H9 (cell line): ENCODE measurements at regions not wholly inside any gene's neighbourhood (a gene's known extent, or its start where the extent isn't known, plus 50 kb on each side); places are given as distances from the start of the nearest gene placed in this dataset.

ENCODE experiments used
- DNase-seq: peaks from one replicate; pipeline ENCODE4 v3.0.0-alpha.2; 2017
- H2AFZ ChIP-seq: one replicate; pipeline ENCODE4 v1.6.1; 2013; ENCODE audit warnings: mild to moderate bottlenecking, low read length, control low read depth, moderate library complexity
- H2AK5ac ChIP-seq: 2 replicates; pipeline ENCODE4 v1.6.1; 2013; ENCODE audit warnings: low read length, control low read depth, mixed read lengths; ENCODE audit not compliant: insufficient read length
- H2BK120ac ChIP-seq: one replicate; pipeline ENCODE4 v1.6.1; 2013; ENCODE audit warnings: low read depth, mild to moderate bottlenecking, low read length, control low read depth, inconsistent platforms; ENCODE audit not compliant: poor library complexity, severe bottlenecking
- H2BK12ac ChIP-seq: 2 replicates; pipeline ENCODE4 v1.6.1; 2013; ENCODE audit warnings: low read length, control low read depth, mixed read lengths, low read depth; ENCODE audit not compliant: insufficient read length
- H2BK15ac ChIP-seq: 2 replicates; pipeline ENCODE4 v1.6.1; 2013; ENCODE audit warnings: low read depth, low read length, control low read depth
- H2BK20ac ChIP-seq: one replicate; pipeline ENCODE4 v1.6.1; 2013; ENCODE audit warnings: low read depth, mild to moderate bottlenecking, low read length, control low read depth, inconsistent platforms; ENCODE audit not compliant: poor library complexity, severe bottlenecking
- H2BK5ac ChIP-seq: 2 replicates; pipeline ENCODE4 v1.6.1; 2013; ENCODE audit warnings: low read length, control low read depth, mixed read lengths; ENCODE audit not compliant: insufficient read length
- H3K14ac ChIP-seq: 2 replicates; pipeline ENCODE4 v1.6.1; 2013; ENCODE audit warnings: low read length, control low read depth; ENCODE audit not compliant: insufficient read depth
- H3K18ac ChIP-seq: 2 replicates; pipeline ENCODE4 v1.6.1; 2013; ENCODE audit warnings: low read depth, mild to moderate bottlenecking, mixed read lengths, low read length, control low read depth; ENCODE audit not compliant: insufficient read length
- H3K23ac ChIP-seq: 2 replicates; pipeline ENCODE4 v1.6.1; 2013; ENCODE audit warnings: low read length, control low read depth, mixed read lengths, low read depth; ENCODE audit not compliant: insufficient read length
- H3K23me2 ChIP-seq: 2 replicates; pipeline ENCODE4 v1.6.1; 2013; ENCODE audit warnings: low read depth, mild to moderate bottlenecking, mixed read lengths, low read length, control low read depth; ENCODE audit not compliant: insufficient read length, poor library complexity, severe bottlenecking
- H3K27ac ChIP-seq: 2 replicates; pipeline ENCODE4 v1.5.1; 2013; ENCODE audit warnings: low read length, control low read depth, mixed read lengths, low read depth; ENCODE audit not compliant: insufficient read length
- H3K27me3 ChIP-seq: 2 replicates; pipeline ENCODE4 v1.6.1; 2013; ENCODE audit warnings: low read length, control low read depth, inconsistent platforms; ENCODE audit not compliant: insufficient read depth
- H3K4ac ChIP-seq: 2 replicates; pipeline ENCODE4 v1.6.1; 2013; ENCODE audit warnings: low read depth, mild to moderate bottlenecking, control low read depth, inconsistent platforms, low read length, moderate library complexity
- H3K4me1 ChIP-seq: 2 replicates; pipeline ENCODE4 v1.6.1; 2013; ENCODE audit warnings: low read length, control low read depth, inconsistent platforms; ENCODE audit not compliant: insufficient read depth
- H3K4me2 ChIP-seq: 2 replicates; pipeline ENCODE4 v1.6.1; 2013; ENCODE audit warnings: low read length, control low read depth, mixed read lengths; ENCODE audit not compliant: insufficient read length, insufficient read depth
- H3K56ac ChIP-seq: 2 replicates; pipeline ENCODE4 v1.6.1; 2013; ENCODE audit warnings: low read depth, mild to moderate bottlenecking, mixed read lengths, low read length, control low read depth; ENCODE audit not compliant: insufficient read length
- H3K79me1 ChIP-seq: 2 replicates; pipeline ENCODE4 v1.6.1; 2013; ENCODE audit warnings: low read depth, mild to moderate bottlenecking, moderate library complexity, low read length, control low read depth, inconsistent platforms; ENCODE audit not compliant: insufficient read depth, poor library complexity, severe bottlenecking
- H3K79me2 ChIP-seq: 2 replicates; pipeline ENCODE4 v1.6.1; 2013; ENCODE audit warnings: low read length, control low read depth, inconsistent platforms; ENCODE audit not compliant: insufficient read depth
- H3K9ac ChIP-seq: 2 replicates; pipeline ENCODE4 v1.6.1; 2013; ENCODE audit warnings: low read length, control low read depth, mixed read lengths; ENCODE audit not compliant: insufficient read length; ENCODE audit errors: extremely low read depth
- H3K9me3 ChIP-seq: one replicate; pipeline ENCODE4 v1.6.1; 2013; ENCODE audit warnings: low read depth, low read length, inconsistent platforms; ENCODE audit not compliant: control insufficient read depth
- H3T11ph ChIP-seq: one replicate; pipeline ENCODE4 v1.6.1; 2013; ENCODE audit warnings: mild to moderate bottlenecking, low read length, control low read depth, inconsistent platforms
- H4K20me1 ChIP-seq: one replicate; pipeline ENCODE4 v1.6.1; 2013; ENCODE audit not compliant: control insufficient read depth, insufficient read length, insufficient read depth
- H4K5ac ChIP-seq: 2 replicates; pipeline ENCODE4 v1.6.1; 2013; ENCODE audit warnings: low read depth, mild to moderate bottlenecking, mixed read lengths, low read length, control low read depth; ENCODE audit not compliant: insufficient read length
- H4K8ac ChIP-seq: replicated peaks from 2 replicates; pipeline ENCODE4 v1.6.1; 2013; ENCODE audit warnings: low read length, control low read depth, mixed read lengths, low read depth; ENCODE audit not compliant: insufficient read length
- H4K91ac ChIP-seq: 2 replicates; pipeline ENCODE4 v1.6.1; 2013; ENCODE audit warnings: low read depth, mild to moderate bottlenecking, moderate library complexity, mixed read lengths, low read length, control low read depth; ENCODE audit not compliant: insufficient read length
- H3K27ac Mint-ChIP-seq, 3 experiments: 2 replicates in 2 of 3; 3 replicates in 1 of 3; pipeline ENCODE4 v1.8.0; 2020 to 2021; ENCODE audit warnings: mixed read lengths in 3 of 3, mild to moderate bottlenecking in 1 of 3, moderate library complexity in 1 of 3
- H3K27me3 Mint-ChIP-seq: 2 replicates; pipeline ENCODE4 v1.8.0; 2021; ENCODE audit warnings: low read depth, mild to moderate bottlenecking, moderate library complexity, mixed read lengths
- H3K36me3 Mint-ChIP-seq, 3 experiments: 2 replicates in 2 of 3; 3 replicates in 1 of 3; pipeline ENCODE4 v1.8.0; 2020 to 2021; ENCODE audit warnings: low read depth in 3 of 3, mixed read lengths in 3 of 3; ENCODE audit not compliant: insufficient read depth in 1 of 3
- H3K4me1 Mint-ChIP-seq, 2 experiments: 2 replicates each; pipeline ENCODE4 v1.8.0; 2020; ENCODE audit warnings: mixed read lengths in 2 of 2
- H3K4me3 Mint-ChIP-seq, 2 experiments: 2 replicates in 1 of 2; 3 replicates in 1 of 2; pipeline ENCODE4 v1.8.0; 2020 to 2021; ENCODE audit warnings: mild to moderate bottlenecking in 2 of 2, mixed read lengths in 2 of 2, moderate library complexity in 1 of 2
- H3K9me3 Mint-ChIP-seq, 2 experiments: 2 replicates in 1 of 2; 3 replicates in 1 of 2; pipeline ENCODE4 v1.8.0; 2020; ENCODE audit warnings: mild to moderate bottlenecking in 2 of 2, mixed read lengths in 2 of 2, moderate library complexity in 1 of 2
- WGBS: extraction: QIAGEN DNeasy Blood & Tissue Kit; methylation state at CpG from one replicate; pipeline ENCODE4 v1.1.7; 2013; ENCODE audit warnings: missing lambda C conversion rate, low lambda C conversion rate, mixed read lengths; ENCODE audit not compliant: insufficient read length; ENCODE audit errors: extremely low coverage; 5-methylcytosine and 5-hydroxymethylcytosine counted together
- TF ChIP-seq, protein P1 (sequence below): fragments of 200-600 bp; sonication (generic); conservative IDR thresholded peaks from 3 replicates; pipeline ENCODE4 v1.8.0; 2021; ENCODE audit warnings: antibody characterized with exemption, mild to moderate bottlenecking

DNA sequence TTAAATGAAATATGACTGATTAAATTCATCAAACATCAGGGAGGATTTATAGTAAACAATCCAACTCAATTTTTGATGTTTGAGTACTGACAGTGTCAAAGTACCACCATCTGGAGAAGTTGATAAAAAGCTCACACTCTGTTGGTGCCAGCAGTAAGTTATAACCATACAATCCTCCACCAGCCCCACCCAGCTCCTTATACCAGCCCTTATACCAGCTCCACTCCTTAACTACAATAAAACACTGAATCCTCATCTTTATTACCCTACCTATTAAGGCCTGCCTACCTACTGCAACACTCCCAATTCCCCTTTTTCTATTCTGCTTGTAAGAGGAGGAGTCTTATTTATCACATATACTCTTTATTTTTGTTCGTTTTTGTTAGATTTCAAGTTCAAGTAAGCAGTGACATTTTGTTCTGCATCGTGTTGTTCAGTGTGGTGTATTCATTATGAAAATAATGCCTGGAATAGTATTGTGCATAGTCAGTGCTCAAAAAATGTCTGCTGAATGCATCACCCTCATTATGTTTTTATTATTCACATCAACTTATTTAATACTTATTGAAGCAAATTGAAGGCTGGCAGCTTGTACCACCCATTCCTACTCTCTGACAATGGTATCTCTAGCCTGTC is 954.7 kb upstream of the ADGRB3 start:
- WGBS: no CpG with 5 or more reads among the region's 2 CpGs
- Histone ChIP-seq H3T11ph (no peak overlapping the region), H3K4me2 (no peak overlapping the region), H3K9ac (no peak overlapping the region), H3K18ac (no peak overlapping the region), H3K4me1 (no peaks in the 10 kb centered on the region), H3K79me1 (no peaks in the 10 kb centered on the region), H3K4ac (no peak overlapping the region), H3K79me2 (no peaks in the 10 kb centered on the region), H3K14ac (no peak overlapping the region), H3K27me3 (no peaks in the 10 kb centered on the region), H2BK5ac (no peak overlapping the region), H2BK12ac (no peak overlapping the region), H3K56ac (no peak overlapping the region), H2AFZ (no peak overlapping the region), H2BK20ac (no peak overlapping the region), H2AK5ac (no peak overlapping the region), H3K9me3 (peaks cover 3% of the 10 kb centered on the region), H2BK15ac (no peak overlapping the region), H4K20me1 (no peaks in the 10 kb centered on the region), H4K8ac (no peak overlapping the region), H2BK120ac (no peak overlapping the region), H3K23ac (no peak overlapping the region), H4K5ac (no peak overlapping the region), H4K91ac (no peak overlapping the region), H3K27ac (no peak overlapping the region), H3K23me2 (no peaks in the 10 kb centered on the region)
- no peaks in the 10 kb centered on the region for H3K27me3 Mint-ChIP-seq
- H3K9me3 Mint-ChIP-seq: peaks cover 3 to 10% of the 10 kb centered on the region in 2 experiments; a peak in 4 of 5 replicates
- TF ChIP-seq, protein P1, sequence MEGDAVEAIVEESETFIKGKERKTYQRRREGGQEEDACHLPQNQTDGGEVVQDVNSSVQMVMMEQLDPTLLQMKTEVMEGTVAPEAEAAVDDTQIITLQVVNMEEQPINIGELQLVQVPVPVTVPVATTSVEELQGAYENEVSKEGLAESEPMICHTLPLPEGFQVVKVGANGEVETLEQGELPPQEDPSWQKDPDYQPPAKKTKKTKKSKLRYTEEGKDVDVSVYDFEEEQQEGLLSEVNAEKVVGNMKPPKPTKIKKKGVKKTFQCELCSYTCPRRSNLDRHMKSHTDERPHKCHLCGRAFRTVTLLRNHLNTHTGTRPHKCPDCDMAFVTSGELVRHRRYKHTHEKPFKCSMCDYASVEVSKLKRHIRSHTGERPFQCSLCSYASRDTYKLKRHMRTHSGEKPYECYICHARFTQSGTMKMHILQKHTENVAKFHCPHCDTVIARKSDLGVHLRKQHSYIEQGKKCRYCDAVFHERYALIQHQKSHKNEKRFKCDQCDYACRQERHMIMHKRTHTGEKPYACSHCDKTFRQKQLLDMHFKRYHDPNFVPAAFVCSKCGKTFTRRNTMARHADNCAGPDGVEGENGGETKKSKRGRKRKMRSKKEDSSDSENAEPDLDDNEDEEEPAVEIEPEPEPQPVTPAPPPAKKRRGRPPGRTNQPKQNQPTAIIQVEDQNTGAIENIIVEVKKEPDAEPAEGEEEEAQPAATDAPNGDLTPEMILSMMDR: no peak
- DNase-seq: no peak
- H3K4me3 Mint-ChIP-seq: no peak overlapping the region
- no peak overlapping the region for H3K27ac Mint-ChIP-seq
- H3K36me3 Mint-ChIP-seq: peaks cover 0 to 12% (median 0%) of the 10 kb centered on the region in 3 experiments; a peak in 3 of 7 replicates
- H3K4me1 Mint-ChIP-seq: no peaks in the 10 kb centered on the region
